Astrocyte of the cerebellum (primary cell): ENCODE measurements at regions not wholly inside any gene's neighbourhood (a gene's known extent, or its start where the extent isn't known, plus 50 kb on each side); places are given as distances from the start of the nearest gene placed in this dataset.
"Not testable (repeated sequence)": the region's sequence is repeated elsewhere in the genome, so short reads cannot be mapped to it uniquely, and the experiment has no call there.

Experiments
- DNase-seq: peaks from one replicate; pipeline ENCODE4 v3.0.0-alpha.2; 2011; ENCODE audit warnings: low read depth
- H3K4me3 ChIP-seq: 2 replicates; pipeline ENCODE4 v1.5.1; 2011; ENCODE audit warnings: mild to moderate bottlenecking, low read depth, low read length, moderate library complexity
- CTCF ChIP-seq: IDR thresholded peaks from 2 replicates; pipeline ENCODE4 v1.5.1; 2012; ENCODE audit warnings: low read length, low read depth, moderate library complexity, mild to moderate bottlenecking; ENCODE audit errors: missing control alignments
- in situ Hi-C: cut with HindIII; loops from 2 replicates; pipeline ENCODE4 v1.10.0; 2017; ENCODE audit warnings: low sequenced_read_pairs

GRCh38 chr13:109271555-109272541, 514.5 kb downstream of the IRS2 start:
- peak overlapping the region; percentile 20 for H3K4me3 ChIP-seq
- no peak for DNase-seq
- in situ Hi-C loops, result no loop called here
- no peak for TF ChIP-seq CTCF

GRCh38 chr13:109271061-109271460, 515.3 kb downstream of the IRS2 start:
- in situ Hi-C loops, result no loop called here
- no peak for DNase-seq
- H3K4me3 ChIP-seq, result no peak overlapping the region
- TF ChIP-seq CTCF, result no peak

DNA sequence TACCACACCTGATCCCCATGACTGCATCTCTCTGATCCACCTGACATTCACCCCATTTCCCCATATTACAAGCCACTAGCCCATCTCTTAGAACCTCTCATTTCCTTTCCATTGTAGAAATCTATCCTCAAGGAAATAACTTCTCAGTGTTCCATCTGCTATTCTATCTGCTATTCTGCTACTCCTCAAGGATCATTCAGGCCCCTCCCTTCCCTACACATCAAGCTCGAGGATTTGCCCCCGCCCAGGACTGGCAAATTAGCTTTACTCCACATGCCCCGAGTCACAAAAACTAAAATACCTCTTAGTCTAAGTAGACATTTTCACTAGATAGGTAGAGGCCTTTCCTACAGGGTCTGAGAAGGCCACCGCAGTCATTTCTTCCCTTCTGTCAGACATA, 517.0 kb downstream of the IRS2 start:
- H3K4me3 ChIP-seq, in situ Hi-C loops, DNase-seq: not testable (repeated sequence)

DNA sequence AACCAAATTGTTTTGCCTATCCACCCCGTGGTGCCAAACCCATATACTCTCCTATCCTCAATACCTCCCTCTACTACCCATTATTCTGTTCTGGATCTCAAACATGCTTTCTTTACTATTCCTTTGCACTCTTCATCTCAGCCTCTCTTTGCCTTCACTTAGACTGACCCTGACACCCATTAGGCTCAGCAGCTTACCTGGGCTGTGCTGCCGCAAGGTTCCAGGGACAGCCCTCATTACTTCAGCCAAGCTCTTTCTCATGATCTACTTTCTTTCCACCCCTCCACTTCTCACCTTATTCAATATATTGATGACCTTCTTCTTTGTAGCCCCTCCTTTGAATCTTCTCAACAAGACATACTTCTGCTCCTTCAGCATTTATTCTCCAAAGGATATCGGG, 517.9 kb downstream of the IRS2 start:
- DNase-seq, in situ Hi-C loops, H3K4me3 ChIP-seq: not testable (repeated sequence)

- in situ Hi-C loops, DNase-seq: not testable (repeated sequence)
Measured at GRCh38 chr13:109267400-109267799, 519.0 kb downstream of the IRS2 start.

GRCh38 chr13:109265438-109265742, 521.0 kb downstream of the IRS2 start:
- H3K4me3 ChIP-seq, in situ Hi-C loops, DNase-seq: not testable (repeated sequence)

More at GRCh38 chr13:109267400-109267799, 519.0 kb downstream of the IRS2 start:
- not testable (repeated sequence) for H3K4me3 ChIP-seq

DNA sequence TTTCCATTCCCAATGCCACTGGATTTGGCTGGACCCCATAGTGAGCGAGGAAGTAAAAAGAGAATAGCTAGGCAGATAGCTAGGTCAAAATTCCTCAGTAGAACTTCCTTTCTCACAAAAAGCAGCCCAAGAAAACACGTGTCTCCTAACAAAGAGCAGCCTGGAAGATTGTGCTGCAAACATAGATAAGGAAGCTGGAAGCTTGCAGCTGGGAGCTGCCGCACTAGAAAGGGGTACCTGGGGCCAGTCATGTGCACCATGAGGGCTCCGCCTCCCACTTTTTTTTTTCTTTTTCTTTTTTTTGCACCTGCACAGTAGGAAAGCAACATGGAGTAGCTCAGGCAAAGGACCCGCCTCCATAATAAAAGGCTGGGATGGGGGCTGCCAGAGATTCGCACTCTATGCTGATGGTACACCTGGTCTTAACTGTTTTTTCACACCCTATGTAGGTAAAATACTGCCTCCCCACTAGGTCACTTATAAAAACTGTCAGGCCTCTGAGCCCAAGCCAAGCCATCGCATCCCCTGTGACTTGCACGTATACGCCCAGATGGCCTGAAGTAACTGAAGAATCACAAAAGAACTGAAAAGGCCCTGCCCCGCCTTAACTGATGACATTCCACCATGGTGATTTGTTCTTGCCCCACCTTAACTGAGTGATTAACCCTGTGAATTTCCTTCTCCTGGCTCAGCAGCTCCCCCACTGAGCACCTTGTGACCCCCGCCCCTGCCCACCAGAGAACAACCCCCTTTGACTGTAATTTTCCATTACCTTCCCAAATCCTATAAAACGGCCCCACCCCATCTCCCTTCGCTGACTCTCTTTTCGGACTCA, 521.6 kb downstream of the IRS2 start:
- in situ Hi-C loops, DNase-seq, H3K4me3 ChIP-seq: not testable (repeated sequence)

DNA sequence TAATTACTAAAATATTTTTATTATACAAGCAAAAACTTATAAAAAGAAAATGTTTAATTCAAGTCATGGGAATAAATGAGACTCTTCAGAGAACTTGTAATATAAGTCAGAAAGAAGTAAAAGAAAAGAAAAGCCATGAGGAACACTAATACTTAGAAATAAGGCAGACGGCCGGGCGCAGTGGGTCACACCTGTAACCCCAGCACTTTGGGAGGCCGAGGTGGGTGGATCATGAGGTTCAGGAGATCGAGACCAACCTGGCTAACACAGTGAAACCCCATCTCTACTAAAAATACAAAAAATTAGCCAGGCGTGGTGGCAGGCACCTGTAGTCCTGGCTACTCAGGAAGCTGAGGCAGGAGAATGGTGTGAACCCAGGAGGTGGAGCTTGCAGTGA, 528.6 kb downstream of the IRS2 start:
- in situ Hi-C loops, H3K4me3 ChIP-seq, DNase-seq: not testable (repeated sequence)
